Right ventricle myocardium superior (tissue), 1 donor: ENCODE measurements at regions not wholly inside any gene's neighbourhood (a gene's known extent, or its start where the extent isn't known, plus 50 kb on each side); places are given as distances from the start of the nearest gene placed in this dataset.

Experiments used
- ATAC-seq: fragments of 200-7000 bp; cut with Tn5 transposase; one replicate; pipeline ENCODE4 v1.9.1; 2020; ENCODE audit warnings: mild to moderate bottlenecking; ENCODE audit not compliant: poor library complexity
- DNase-seq: peaks from one replicate; pipeline ENCODE4 v3.0.0-alpha.2; 2020
- intact Hi-C: fragments of 100-400 bp; cut with DNase I; formaldehyde crosslinking; loops from one replicate; pipeline ENCODE4 v1.11.2; 2022
- donor health status: DM: no; HTN: yes; CAD: no; lungs with severe emphysema.

DNA sequence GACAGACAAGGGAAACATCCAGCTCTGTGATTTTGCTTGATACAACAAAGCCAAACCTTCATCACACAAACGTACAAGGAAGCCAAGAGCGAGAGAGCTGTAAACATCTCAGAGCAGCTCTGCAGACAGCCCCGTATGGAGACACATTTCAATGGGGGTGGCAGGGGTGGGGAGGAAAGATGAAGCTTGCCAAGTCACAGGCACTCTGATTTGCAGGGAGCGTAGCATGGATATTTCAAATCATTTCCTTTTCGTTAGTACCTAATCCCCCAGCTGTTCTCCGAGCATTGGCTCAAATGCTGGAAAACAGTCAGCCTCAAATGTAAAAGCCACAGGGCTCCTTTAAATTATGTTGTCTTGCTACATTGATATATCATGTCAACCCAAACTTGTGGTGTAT, 458.9 kb upstream of the CADM1 start:
- intact Hi-C loops: no loop called here
- ATAC-seq (no peak), DNase-seq (no peak)

DNA sequence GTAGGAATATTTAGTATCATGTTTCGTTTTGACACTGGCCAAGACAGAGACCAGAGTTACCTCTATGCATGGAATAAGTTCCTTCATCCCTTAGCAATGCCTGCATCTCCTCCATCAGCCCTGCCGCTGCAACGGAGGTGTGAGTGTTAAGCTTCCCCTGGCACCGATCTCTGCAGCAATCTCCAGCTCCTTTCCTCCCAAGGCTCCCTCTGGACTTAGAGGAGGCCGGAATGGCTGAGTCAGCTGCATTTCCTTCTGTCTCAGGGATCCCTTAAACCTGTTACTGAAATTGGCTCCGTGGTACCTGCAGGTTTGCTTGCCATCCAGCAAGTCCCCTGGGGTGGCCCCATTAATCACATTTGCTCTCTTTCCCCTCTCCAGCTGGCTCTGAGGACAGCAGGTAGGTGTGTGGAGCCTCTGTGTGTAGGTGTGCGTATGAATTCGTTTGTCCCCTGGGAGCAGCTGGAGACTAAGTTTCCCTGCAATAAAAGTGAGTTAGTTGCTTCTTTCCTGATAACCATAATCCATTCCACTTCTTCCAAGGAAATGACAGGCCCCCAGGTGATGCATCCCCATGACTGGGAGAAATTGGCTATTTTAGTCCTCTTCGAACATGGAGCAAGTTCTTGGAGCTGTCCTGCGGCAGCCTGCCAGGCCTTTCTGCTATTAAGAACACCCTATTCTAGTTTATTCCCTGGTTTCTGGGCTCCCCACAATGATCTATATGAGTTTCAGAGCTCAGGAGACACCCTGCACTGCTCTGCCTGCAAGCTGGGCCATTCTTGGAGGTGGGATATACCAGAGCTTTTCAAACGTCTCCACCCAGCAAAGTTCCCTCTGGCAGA, 457.2 kb upstream of the CADM1 start:
- DNase-seq (no peak), ATAC-seq (peak; percentile 44)
- intact Hi-C loops: no loop called here

GRCh38 chr11:115959081-115959486, 454.9 kb upstream of the CADM1 start:
- intact Hi-C loops: no loop called here

GRCh38 chr11:115958089-115959000, 454.1 kb upstream of the CADM1 start:
- intact Hi-C loops: no loop called here
- ATAC-seq: no peak

More at GRCh38 chr11:115959081-115959486, 454.9 kb upstream of the CADM1 start:
- ATAC-seq (no peak), DNase-seq (no peak)

DNA sequence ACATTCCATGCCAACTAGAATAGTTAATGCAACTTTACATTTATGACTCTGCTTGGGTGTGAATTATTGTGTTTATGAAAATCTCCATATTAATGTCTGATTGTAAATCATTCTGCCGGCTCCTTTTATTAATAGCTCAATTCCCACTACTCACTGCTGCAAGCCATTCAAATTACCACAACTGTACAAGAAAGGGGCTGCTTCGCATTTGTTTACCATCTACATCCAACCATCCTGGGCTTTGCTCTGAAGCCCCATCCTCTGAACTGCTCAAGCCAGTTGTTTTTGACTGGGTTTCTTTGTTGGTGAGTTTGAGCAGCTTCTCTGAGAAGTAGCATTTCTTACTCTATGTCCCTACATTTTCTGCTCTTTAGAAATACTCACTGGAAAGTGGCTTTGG, 451.6 kb upstream of the CADM1 start:
- ATAC-seq: no peak

More at GRCh38 chr11:115958089-115959000, 454.1 kb upstream of the CADM1 start:
- no peak for DNase-seq

GRCh38 chr11:115950660-115951059, 446.4 kb upstream of the CADM1 start:
- DNase-seq (no peak), ATAC-seq (no peak)
- intact Hi-C loops: no loop called here

More for the DNA sequence above, 451.6 kb upstream of the CADM1 start:
- intact Hi-C loops: no loop called here
- no peak for DNase-seq

GRCh38 chr11:115944596-115944995, 440.4 kb upstream of the CADM1 start:
- ATAC-seq (no peak), DNase-seq (no peak)
- intact Hi-C loops: no loop called here

- DNase-seq: no peak
Measured at GRCh38 chr11:115942011-115942410, 437.8 kb upstream of the CADM1 start.

DNA sequence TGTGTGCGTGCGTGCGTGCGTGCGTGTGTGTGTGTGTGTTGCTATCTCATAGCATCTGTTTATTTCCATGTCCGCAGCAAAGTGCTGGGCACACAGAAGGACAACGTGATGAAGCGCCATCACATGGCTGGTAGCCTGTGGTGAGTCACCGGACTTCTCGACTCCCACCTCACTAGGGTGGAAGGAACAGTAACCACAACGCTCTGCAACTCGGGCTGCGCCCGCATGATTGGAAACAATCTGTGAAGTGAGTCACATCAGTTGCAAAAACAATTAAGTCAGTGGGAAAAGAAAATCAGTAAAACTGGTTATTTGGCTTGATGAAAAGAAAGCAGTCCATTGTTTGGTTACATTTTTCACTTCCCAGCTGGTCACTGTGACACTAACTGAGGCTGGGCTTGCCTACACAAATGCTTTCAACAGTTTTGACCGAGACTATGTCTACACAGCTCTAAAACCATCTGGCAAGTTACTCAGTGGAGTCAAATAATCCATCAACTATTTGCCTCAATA, 437.3 kb upstream of the CADM1 start:
- intact Hi-C loops: no loop called here
- DNase-seq (peak; percentile 69), ATAC-seq (peak; percentile 82)

More at GRCh38 chr11:115942011-115942410, 437.8 kb upstream of the CADM1 start:
- ATAC-seq: no peak
- intact Hi-C loops: no loop called here

GRCh38 chr11:115941044-115941443, 436.8 kb upstream of the CADM1 start:
- DNase-seq (no peak), ATAC-seq (no peak)
- intact Hi-C loops: no loop called here

DNA sequence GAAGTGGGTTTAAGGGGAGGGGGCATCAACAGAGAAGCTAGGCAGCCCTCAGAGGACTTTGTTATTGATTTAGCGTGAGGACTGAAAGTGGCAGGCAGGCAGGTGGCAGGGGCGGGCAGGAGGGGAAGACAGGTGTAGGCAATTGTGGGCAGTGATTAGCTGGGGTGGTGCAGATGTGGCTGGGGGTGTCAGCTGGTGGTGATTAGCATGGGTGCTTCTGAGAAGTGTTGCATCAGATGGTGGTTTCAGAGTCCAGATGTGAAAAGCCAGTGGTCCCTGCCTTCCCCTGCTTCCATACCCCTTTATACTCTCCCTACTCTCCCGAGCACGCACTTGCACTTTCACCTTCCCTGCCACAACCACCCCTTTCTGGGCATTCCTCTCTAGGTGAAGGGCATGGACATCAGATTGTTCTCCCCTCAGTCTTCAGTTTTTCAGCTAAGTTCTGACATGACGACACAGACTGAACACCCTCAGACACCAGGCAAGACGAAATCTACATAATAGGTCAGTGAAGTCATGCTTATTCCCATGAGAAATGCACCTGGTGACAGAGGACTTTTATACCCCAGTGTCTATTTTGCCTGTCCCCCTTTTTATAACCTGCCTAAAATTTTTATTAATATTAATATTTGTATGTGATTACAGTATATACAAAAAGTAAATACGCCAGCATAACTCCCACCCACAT, 435.7 kb upstream of the CADM1 start:
- intact Hi-C loops: no loop called here
- ATAC-seq (no peak), DNase-seq (no peak)

DNA sequence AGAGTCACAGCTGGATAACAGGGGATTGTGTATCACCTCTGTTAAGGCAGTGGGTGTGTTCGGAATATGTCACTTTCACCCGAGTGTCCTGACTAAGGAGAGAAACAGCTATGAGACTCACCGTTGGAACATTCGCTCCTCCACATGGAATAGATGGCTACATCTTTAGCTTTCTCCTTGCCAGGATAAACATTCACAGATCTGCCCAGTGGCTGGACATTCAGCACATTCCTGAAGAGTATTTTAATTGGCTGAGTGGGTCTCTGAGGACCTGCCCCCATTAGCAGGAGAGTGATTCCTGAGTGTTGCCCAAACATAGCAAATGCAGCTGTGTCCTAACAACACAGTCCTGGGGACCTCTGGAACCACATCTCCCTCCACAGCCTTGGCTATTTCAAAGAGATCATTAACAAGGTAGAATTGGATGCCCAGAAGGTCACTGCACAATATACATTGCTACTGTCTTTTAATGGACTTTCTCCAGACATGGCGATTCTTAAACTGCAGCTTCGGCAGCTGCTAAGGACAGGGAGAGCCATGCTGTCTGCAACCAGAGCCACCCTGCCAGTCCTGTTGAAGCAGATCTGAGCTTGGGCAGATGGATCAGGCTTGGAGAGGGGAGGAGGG, 435.0 kb upstream of the CADM1 start:
- DNase-seq: no peak
- intact Hi-C loops: no loop called here

DNA sequence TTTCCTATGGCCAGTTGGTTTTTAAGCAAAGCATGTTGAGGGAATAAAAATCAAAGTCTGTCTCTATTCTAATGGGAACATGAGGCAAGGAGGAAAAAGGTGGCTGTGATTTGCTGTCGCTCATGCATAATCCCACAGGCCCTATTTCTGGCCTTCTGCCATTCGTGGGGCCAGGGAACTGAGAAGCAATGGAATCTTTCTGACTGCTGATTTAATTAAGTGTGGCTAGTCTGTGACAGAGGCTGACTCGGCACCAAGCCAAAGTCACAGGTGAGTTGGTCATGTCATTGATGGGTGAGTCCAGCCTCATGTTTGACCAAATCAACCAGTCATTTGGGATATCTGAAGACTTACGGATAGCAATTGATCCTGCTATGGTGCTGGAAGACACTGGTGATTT, 429.3 kb upstream of the CADM1 start:
- DNase-seq (no peak), ATAC-seq (no peak)
- intact Hi-C loops: no loop called here

More for the DNA sequence above, 435.0 kb upstream of the CADM1 start:
- peak; percentile 47 for ATAC-seq

GRCh38 chr11:115931548-115932083, 427.4 kb upstream of the CADM1 start:
- no peak for DNase-seq
- intact Hi-C loops: no loop called here
- no peak for ATAC-seq

- DNase-seq: no peak
- ATAC-seq: peak; percentile 86
- intact Hi-C loops: no loop called here
Measured at GRCh38 chr11:115930886-115931547, 426.8 kb upstream of the CADM1 start.

DNA sequence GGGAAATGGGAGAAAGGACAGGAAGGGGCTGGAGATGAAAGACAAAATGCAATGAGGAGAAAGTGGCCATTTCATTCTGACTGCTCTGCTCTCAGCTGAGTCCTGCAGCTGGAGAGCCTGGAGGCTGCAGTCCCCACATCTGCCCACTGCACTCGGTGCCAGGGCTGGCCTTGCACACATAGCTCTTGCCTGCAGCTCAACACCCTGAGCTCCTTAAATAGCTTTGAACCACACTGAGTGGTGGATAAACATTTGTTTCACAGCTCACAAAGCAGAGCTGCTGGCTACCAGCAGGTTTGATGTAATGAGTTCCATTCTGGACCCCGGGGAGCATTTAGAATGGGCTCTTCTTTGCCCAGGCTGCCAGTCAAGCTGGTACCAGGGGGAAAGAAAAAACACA, 426.1 kb upstream of the CADM1 start:
- DNase-seq: peak; percentile 50
- intact Hi-C loops: no loop called here
- peak; percentile 93 for ATAC-seq

DNA sequence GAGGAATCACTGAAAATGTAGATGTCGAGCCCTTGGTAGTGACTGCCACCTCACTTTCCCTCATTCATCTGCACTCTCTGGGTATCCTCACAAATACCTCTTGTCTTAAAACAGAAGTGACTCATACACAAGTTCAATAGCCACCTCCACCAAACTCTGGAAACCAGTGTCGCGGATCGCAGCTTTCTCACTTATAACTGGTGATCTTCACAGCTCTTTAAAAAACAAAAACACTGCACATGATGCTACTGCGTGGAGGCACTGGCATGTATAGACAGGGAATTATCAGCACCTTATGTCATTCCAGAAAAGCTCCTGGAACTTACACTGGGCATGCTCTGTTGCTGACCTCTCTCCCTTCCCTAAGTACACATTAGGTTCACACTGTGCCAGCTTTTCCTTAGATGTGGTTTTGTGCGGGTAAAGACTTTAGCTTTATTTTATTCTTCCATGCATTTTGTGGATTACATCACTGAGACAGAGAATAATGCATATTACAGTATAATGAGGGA, 425.5 kb upstream of the CADM1 start:
- no peak for DNase-seq
- no peak for ATAC-seq
- intact Hi-C loops: no loop called here
